HL-60 (cell line): ENCODE measurements at regions not wholly inside any gene's neighbourhood (a gene's known extent, or its start where the extent isn't known, plus 50 kb on each side); places are given as distances from the start of the nearest gene placed in this dataset.
"Not testable (repeated sequence)": the region's sequence is repeated elsewhere in the genome, so short reads cannot be mapped to it uniquely, and the experiment has no call there.

ENCODE experiments used
- GABPA ChIP-seq: IDR thresholded peaks from 2 replicates; pipeline ENCODE4 v1.6.1; 2012; ENCODE audit warnings: low read depth
- POLR2AphosphoS5 ChIP-seq: IDR thresholded peaks from 2 replicates; pipeline ENCODE4 v1.6.1; 2012; ENCODE audit warnings: low read depth
- SPI1 ChIP-seq: IDR thresholded peaks from 2 replicates; pipeline ENCODE4 v1.6.1; 2012; ENCODE audit warnings: low read depth, mild to moderate bottlenecking, borderline replicate concordance
- TF ChIP-seq, protein P1 (sequence below): IDR thresholded peaks from one replicate; pipeline ENCODE4 v1.5.1; 2011; ENCODE audit warnings: low read length, control low read depth, inconsistent platforms; ENCODE audit not compliant: insufficient read depth
- TF ChIP-seq, protein P2 (sequence below): IDR thresholded peaks from 2 replicates; pipeline ENCODE4 v1.6.1; 2012; ENCODE audit warnings: low read depth; ENCODE audit not compliant: insufficient replicate concordance

DNA sequence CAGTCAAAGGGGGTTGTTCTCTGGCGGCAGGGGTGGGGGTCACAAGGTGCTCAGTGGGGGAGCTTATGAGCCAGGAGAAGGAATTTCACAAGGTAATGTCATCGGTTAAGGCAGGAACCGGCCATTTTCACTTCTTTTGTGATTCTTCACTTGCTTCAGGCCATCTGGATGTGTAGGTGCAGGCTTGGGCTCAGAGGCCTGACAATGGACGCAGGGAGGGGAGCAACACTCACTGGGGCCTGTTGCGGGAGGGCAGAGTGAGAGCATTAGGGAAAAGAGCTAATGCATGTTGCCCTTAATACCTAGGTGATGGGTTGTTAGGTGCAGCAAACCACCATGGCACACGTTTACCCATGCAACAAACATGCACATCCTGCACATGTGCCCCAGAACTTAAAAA, 98.0 kb upstream of the FAM47A start:
- TF ChIP-seq, protein P1, sequence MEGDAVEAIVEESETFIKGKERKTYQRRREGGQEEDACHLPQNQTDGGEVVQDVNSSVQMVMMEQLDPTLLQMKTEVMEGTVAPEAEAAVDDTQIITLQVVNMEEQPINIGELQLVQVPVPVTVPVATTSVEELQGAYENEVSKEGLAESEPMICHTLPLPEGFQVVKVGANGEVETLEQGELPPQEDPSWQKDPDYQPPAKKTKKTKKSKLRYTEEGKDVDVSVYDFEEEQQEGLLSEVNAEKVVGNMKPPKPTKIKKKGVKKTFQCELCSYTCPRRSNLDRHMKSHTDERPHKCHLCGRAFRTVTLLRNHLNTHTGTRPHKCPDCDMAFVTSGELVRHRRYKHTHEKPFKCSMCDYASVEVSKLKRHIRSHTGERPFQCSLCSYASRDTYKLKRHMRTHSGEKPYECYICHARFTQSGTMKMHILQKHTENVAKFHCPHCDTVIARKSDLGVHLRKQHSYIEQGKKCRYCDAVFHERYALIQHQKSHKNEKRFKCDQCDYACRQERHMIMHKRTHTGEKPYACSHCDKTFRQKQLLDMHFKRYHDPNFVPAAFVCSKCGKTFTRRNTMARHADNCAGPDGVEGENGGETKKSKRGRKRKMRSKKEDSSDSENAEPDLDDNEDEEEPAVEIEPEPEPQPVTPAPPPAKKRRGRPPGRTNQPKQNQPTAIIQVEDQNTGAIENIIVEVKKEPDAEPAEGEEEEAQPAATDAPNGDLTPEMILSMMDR, result not testable (repeated sequence)
- not testable (repeated sequence) for TF ChIP-seq POLR2AphosphoS5, GABPA, SPI1
- TF ChIP-seq, protein P2, sequence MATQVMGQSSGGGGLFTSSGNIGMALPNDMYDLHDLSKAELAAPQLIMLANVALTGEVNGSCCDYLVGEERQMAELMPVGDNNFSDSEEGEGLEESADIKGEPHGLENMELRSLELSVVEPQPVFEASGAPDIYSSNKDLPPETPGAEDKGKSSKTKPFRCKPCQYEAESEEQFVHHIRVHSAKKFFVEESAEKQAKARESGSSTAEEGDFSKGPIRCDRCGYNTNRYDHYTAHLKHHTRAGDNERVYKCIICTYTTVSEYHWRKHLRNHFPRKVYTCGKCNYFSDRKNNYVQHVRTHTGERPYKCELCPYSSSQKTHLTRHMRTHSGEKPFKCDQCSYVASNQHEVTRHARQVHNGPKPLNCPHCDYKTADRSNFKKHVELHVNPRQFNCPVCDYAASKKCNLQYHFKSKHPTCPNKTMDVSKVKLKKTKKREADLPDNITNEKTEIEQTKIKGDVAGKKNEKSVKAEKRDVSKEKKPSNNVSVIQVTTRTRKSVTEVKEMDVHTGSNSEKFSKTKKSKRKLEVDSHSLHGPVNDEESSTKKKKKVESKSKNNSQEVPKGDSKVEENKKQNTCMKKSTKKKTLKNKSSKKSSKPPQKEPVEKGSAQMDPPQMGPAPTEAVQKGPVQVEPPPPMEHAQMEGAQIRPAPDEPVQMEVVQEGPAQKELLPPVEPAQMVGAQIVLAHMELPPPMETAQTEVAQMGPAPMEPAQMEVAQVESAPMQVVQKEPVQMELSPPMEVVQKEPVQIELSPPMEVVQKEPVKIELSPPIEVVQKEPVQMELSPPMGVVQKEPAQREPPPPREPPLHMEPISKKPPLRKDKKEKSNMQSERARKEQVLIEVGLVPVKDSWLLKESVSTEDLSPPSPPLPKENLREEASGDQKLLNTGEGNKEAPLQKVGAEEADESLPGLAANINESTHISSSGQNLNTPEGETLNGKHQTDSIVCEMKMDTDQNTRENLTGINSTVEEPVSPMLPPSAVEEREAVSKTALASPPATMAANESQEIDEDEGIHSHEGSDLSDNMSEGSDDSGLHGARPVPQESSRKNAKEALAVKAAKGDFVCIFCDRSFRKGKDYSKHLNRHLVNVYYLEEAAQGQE, result not testable (repeated sequence)
